K562 (cell line): ENCODE measurements at regions not wholly inside any gene's neighbourhood (a gene's known extent, or its start where the extent isn't known, plus 50 kb on each side); places are given as distances from the start of the nearest gene placed in this dataset.

Source experiments
- ATAC-seq: fragments of 200-7000 bp; cut with Tn5 transposase; 3 replicates; pipeline ENCODE4 v1.9.1; 2020; ENCODE audit warnings: moderate library complexity
- BruUV-seq: library from RNA; stranded (reverse); fragments of 400-500 nt; replicated peaks from 2 replicates; lab custom pipeline; 2021; lab: Mats Ljungman, UMichigan
- CTCF ChIA-PET: fragments of 300-600 bp; formaldehyde crosslinking; extraction: SDS; loops from one replicate; lab custom pipeline; 2021; ENCODE audit warnings: low intra/inter-chr PET ratio; lab: Yijun Ruan, JAX
- POLR2A ChIA-PET: fragments of 300-600, 350-650 bp; sonication (Branson Sonifier 250); formaldehyde crosslinking; extraction: SDS; loops from one replicate; lab custom pipeline; 2021; ENCODE audit warnings: antibody characterized with exemption, inconsistent platforms; lab: Yijun Ruan, JAX
- DNase-seq, 4 experiments: peaks; one replicate each; pipeline versions ENCODE4 v3.0.0 to v3.0.0-alpha.2; 2011 to 2018; ENCODE audit warnings: low spot score in 3 of 4, mixed read lengths in 3 of 4; ENCODE audit errors: extremely low read depth in 1 of 4
- FAIRE-seq: peaks from 2 replicates; lab custom pipeline; 2011; peaks lifted over from hg19 to GRCh38; lab: Jason Lieb, UNC
- H2AFZ ChIP-seq: 2 replicates; pipeline ENCODE4 v1.6.0; 2011; ENCODE audit warnings: low read depth, low read length, control low read depth, inconsistent platforms
- H3K27ac ChIP-seq: fragments of 200-600 bp; 3 replicates; pipeline ENCODE4 v1.8.0; 2011; ENCODE audit warnings: low read depth, mild to moderate bottlenecking, control low read depth, inconsistent platforms, low read length, moderate library complexity, mixed read lengths; ENCODE audit errors: extremely low read depth
- H3K27me3 ChIP-seq, 2 experiments: fragments of 300-600 bp in 1 of 2; 2 replicates in 1 of 2; 3 replicates in 1 of 2; pipeline versions ENCODE4 v1.6.0 to v1.8.0; 2011; ENCODE audit warnings: inconsistent platforms in 2 of 2, low read length in 2 of 2, mild to moderate bottlenecking in 1 of 2, mixed read lengths in 1 of 2, moderate library complexity in 1 of 2; ENCODE audit not compliant: control insufficient read depth in 2 of 2, insufficient read depth in 2 of 2
- H3K36me3 ChIP-seq: fragments of 300-600 bp; 3 replicates; pipeline ENCODE4 v1.8.0; 2011; ENCODE audit warnings: mild to moderate bottlenecking, low read length, inconsistent platforms; ENCODE audit not compliant: control insufficient read depth, insufficient read depth
- H3K4me1 ChIP-seq, 2 experiments: fragments of 200-600 bp in 1 of 2; replicated peaks in 1 of 2; 2 replicates in 1 of 2; 3 replicates in 1 of 2; pipeline versions ENCODE4 v1.5.1 to v1.8.0; 2011; ENCODE audit warnings: inconsistent platforms in 2 of 2, low read length in 2 of 2, mild to moderate bottlenecking in 1 of 2, mixed read lengths in 1 of 2, moderate library complexity in 1 of 2; ENCODE audit not compliant: control insufficient read depth in 2 of 2, insufficient read depth in 2 of 2
- H3K4me2 ChIP-seq: 2 replicates; pipeline ENCODE4 v1.6.1; 2011; ENCODE audit warnings: low read length, control low read depth, inconsistent platforms, mixed read lengths; ENCODE audit not compliant: insufficient read depth
- H3K4me3 ChIP-seq: fragments of 200-600 bp; sonication (generic), shearing (Covaris generic); 2 replicates; pipeline ENCODE4 v1.5.1; 2016; ENCODE audit warnings: control low read depth, inconsistent platforms
- H3K79me2 ChIP-seq: fragments of 200-600 bp; 3 replicates; pipeline ENCODE4 v1.8.0; 2011; ENCODE audit warnings: low read length, inconsistent platforms; ENCODE audit not compliant: control insufficient read depth, insufficient read depth
- H3K9ac ChIP-seq, 2 experiments: 2 replicates each; pipeline versions ENCODE4 v1.6.0 to v1.6.1; 2011; ENCODE audit warnings: low read depth in 2 of 2, low read length in 2 of 2, control low read depth in 1 of 2, inconsistent platforms in 1 of 2, mild to moderate bottlenecking in 1 of 2, mixed read lengths in 1 of 2; ENCODE audit not compliant: insufficient read depth in 1 of 2
- H3K9me1 ChIP-seq: one replicate; pipeline ENCODE4 v1.6.0; 2011; ENCODE audit warnings: inconsistent platforms, mild to moderate bottlenecking, low read length, moderate library complexity; ENCODE audit not compliant: control insufficient read depth, insufficient read depth
- H3K9me3 ChIP-seq: replicated peaks from 2 replicates; pipeline ENCODE4 v1.5.1; 2011; ENCODE audit warnings: low read depth, low read length, inconsistent platforms; ENCODE audit not compliant: control insufficient read depth, insufficient read depth
- H4K20me1 ChIP-seq: replicated peaks from 2 replicates; pipeline ENCODE4 v1.6.1; 2011; ENCODE audit warnings: low read length, inconsistent platforms, mixed read lengths; ENCODE audit not compliant: control insufficient read depth, insufficient read depth
- CUX1 ChIP-seq: fragments of 200-800 bp; sonication (Bioruptor generic); IDR thresholded peaks from 2 replicates; pipeline ENCODE4 v1.6.1; 2016; ENCODE audit warnings: missing genetic modification characterization, missing compliant biosample characterization
- HEY1 ChIP-seq: fragments of 250-450 bp; sonication (Bioruptor Pico); IDR thresholded peaks from 2 replicates; pipeline ENCODE4 v1.5.0; 2020; ENCODE audit warnings: mild to moderate bottlenecking, moderate library complexity, borderline replicate concordance
- MYBL2 ChIP-seq, 2 experiments: fragments of 450-650 bp in 1 of 2; sonication (generic) in 1 of 2; formaldehyde crosslinking in 1 of 2; IDR thresholded peaks; 2 replicates each; pipeline versions ENCODE4 v1.6.1 to v1.8.1; 2017 to 2022; ENCODE audit warnings: borderline replicate concordance in 1 of 2, inconsistent platforms in 1 of 2, low read depth in 1 of 2, mild to moderate bottlenecking in 1 of 2, missing genetic modification reagents in 1 of 2, moderate library complexity in 1 of 2
- NFIC ChIP-seq: fragments of 450-650 bp; IDR thresholded peaks from 2 replicates; pipeline ENCODE4 v1.6.1; 2017; ENCODE audit warnings: mild to moderate bottlenecking, inconsistent platforms
- PKNOX1 ChIP-seq: fragments of 450-650 bp; IDR thresholded peaks from 2 replicates; pipeline ENCODE4 v1.6.1; 2016
- SRSF3 ChIP-seq: fragments of 200-400 bp; formaldehyde crosslinking; IDR thresholded peaks from 2 replicates; pipeline ENCODE4 v1.6.1; 2016; ENCODE audit warnings: mild to moderate bottlenecking, low read length, moderate library complexity; ENCODE audit not compliant: insufficient read depth
- ZNF232 ChIP-seq: sonication (generic); formaldehyde crosslinking; IDR thresholded peaks from 2 replicates; pipeline ENCODE4 v1.8.0; 2022; ENCODE audit warnings: mild to moderate bottlenecking, missing genetic modification reagents
- ZNF780A ChIP-seq: fragments of 250-450 bp; sonication (Bioruptor Pico); IDR thresholded peaks from 2 replicates; pipeline ENCODE4 v1.5.0; 2021; ENCODE audit warnings: mild to moderate bottlenecking
- WGBS: fragments of 100-300 bp; shearing (Covaris generic); methylation state at CpG from one replicate; pipeline ENCODE4 v1.1.6; 2016; ENCODE audit warnings: low coverage, mixed read lengths; ENCODE audit not compliant: insufficient coverage; ENCODE audit errors: missing lambda C conversion rate; 5-methylcytosine and 5-hydroxymethylcytosine counted together
- in situ Hi-C: fragments of 300-500 bp; cut with MboI; formaldehyde crosslinking; loops from 4 replicates; pipeline ENCODE4 v1.15.0; 2018; ENCODE audit warnings: inconsistent platforms, mixed read lengths
- intact Hi-C: fragments of 100-400 bp; cut with micrococcal nuclease; formaldehyde crosslinking; loops from 2 replicates; pipeline ENCODE4 v1.14.2; 2022

DNA sequence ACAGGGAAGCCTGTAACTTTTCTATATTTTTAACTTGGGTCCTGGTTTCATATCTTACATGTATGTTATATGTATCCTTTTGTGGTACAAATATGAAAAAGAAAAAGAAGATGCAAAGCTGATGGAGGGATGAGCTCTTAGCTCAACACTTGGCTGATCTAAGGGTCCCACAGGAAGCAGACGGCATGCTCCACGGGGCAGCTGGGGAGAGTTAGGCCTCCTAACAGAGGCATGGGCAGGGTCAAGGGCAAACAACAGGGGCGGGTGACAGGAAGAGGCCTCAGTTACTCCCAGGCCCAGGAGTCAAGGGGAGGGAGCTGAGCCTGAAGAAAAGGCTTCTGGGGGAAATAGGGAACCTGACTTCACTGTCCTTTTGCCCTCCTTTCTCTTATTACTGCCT is 287.2 kb downstream of the ZSWIM6 start:
- no peak overlapping the region for H3K9ac ChIP-seq
- ChIA-PET CTCF (no interaction called here), POLR2A (no interaction called here)
- no peaks in the 10 kb centered on the region for H3K9me3 ChIP-seq
- no peaks in the 10 kb centered on the region for H3K36me3 ChIP-seq
- H3K27me3 ChIP-seq: peaks cover 0 to 33% of the 10 kb centered on the region in 2 experiments; a peak in 2 of 5 replicates
- H3K4me2 ChIP-seq: no peak overlapping the region
- no TSS peak for BruUV-seq
- no peaks in the 10 kb centered on the region for H3K9me1 ChIP-seq
- intact Hi-C loops (no loop called here), in situ Hi-C loops (no loop called here)
- no peaks in the 10 kb centered on the region for H3K4me1 ChIP-seq
- ATAC-seq (no peak), FAIRE-seq (no peak), DNase-seq (no peak)
- TF ChIP-seq NFIC: no peak
- 2% methylated on average over 3 of the region's 3 CpGs for WGBS
- H3K79me2 ChIP-seq: no peaks in the 10 kb centered on the region
- H3K4me3 ChIP-seq: no peak overlapping the region
- no peaks in the 10 kb centered on the region for H4K20me1 ChIP-seq
- H3K27ac ChIP-seq: no peak overlapping the region
- H2AFZ ChIP-seq: no peak overlapping the region

- 0% methylated on average over 8 of the region's 8 CpGs for WGBS
- in situ Hi-C loops: no loop called here
- BruUV-seq: no TSS peak
- no peaks in the 10 kb centered on the region for H3K79me2 ChIP-seq
- no peaks in the 10 kb centered on the region for H3K36me3 ChIP-seq
- FAIRE-seq (no peak), ATAC-seq (no peak), DNase-seq (no peak)
- H2AFZ ChIP-seq: no peak overlapping the region
- H3K9ac ChIP-seq: no peak overlapping the region
- H3K4me2 ChIP-seq: no peak overlapping the region
- H3K27ac ChIP-seq: no peak overlapping the region
- H3K9me1 ChIP-seq: no peaks in the 10 kb centered on the region
- no peak overlapping the region for H3K4me3 ChIP-seq
- H3K4me1 ChIP-seq: no peaks in the 10 kb centered on the region
- intact Hi-C loops: no loop called here
- peaks cover 0 to 33% of the 10 kb centered on the region in 2 experiments; a peak in 3 of 5 replicates for H3K27me3 ChIP-seq
- no peaks in the 10 kb centered on the region for H4K20me1 ChIP-seq
- ChIA-PET CTCF (no interaction called here), POLR2A (no interaction called here)
- no peaks in the 10 kb centered on the region for H3K9me3 ChIP-seq
- TF ChIP-seq CUX1 (no peak), MYBL2 (IDR thresholded peaks at IDR 0.05; ENCODE audit: low read depth) (no peak), MYBL2 (CRISPR knock-in tag; IDR thresholded peaks at IDR 0.05; ENCODE audit: borderline replicate concordance) (no peak), ZNF780A (CRISPR knock-in tag) (no peak), ZNF232 (no peak), PKNOX1 (no peak), HEY1 (CRISPR knock-in tag) (no peak), SRSF3 (no peak)
Measured at GRCh38 chr5:61619777-61620518, 287.9 kb downstream of the ZSWIM6 start.
